ENCODE measurements at regions not wholly inside any gene's neighbourhood (a gene's known extent, or its start where the extent isn't known, plus 50 kb on each side); places are given as distances from the start of the nearest gene placed in this dataset.

- no peak for TF ChIP-seq RFX5 (IDR thresholded peaks at IDR 0.05; ENCODE audit: low read depth, low read length)
- TF ChIP-seq CTCF (conservative IDR thresholded peaks at IDR 0.05; ENCODE audit: low read depth, low read length): no peak
- no peak for TF ChIP-seq USF2 (IDR thresholded peaks at IDR 0.05; ENCODE audit: low read depth, low read length)
These were observed 1982.2 kb upstream of the C9orf72 start for GRCh38 chr9:29555502-29555901.
